ENCODE measurements at regions not wholly inside any gene's neighbourhood (a gene's known extent, or its start where the extent isn't known, plus 50 kb on each side); places are given as distances from the start of the nearest gene placed in this dataset.

DNA sequence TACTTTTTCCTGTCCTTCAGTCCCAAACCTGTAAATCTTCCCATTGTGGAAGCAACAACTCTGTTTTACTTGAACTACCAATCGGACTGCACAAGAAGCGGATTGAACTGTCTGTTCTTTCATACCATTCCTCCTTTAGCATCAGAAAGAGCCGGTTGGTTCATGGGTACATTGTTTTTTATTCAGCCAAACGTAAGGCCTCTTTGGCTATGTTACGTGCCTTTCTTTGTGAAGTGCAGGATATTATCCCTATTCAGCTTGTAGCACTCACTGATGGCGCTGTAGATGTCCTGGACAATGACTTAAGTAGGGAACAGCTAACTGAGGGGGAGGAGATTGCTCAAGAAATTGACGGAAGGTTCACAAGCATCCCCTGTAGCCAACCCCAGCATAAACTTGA, 60.3 kb downstream of the ARHGAP35 start:
- intact Hi-C loops (cut with micrococcal nuclease): no loop called here

More for the DNA sequence above, 60.3 kb downstream of the ARHGAP35 start:
- H3K9me1 ChIP-seq (replicated peaks; ENCODE audit: control insufficient read depth, extremely low read depth, insufficient read depth, low read length): no peaks in the 10 kb centered on the region
- no peak overlapping the region for H3K4me2 ChIP-seq (ENCODE audit: insufficient read depth, low read length)
- H4K20me1 ChIP-seq (replicated peaks; ENCODE audit: control insufficient read depth, extremely low read depth, insufficient read depth, low read length): no peaks in the 10 kb centered on the region
- no peaks in the 10 kb centered on the region for H3K27me3 ChIP-seq (ENCODE audit: control insufficient read depth in 2 of 2, insufficient read depth in 2 of 2, low read length in 2 of 2)
- POLR2A ChIA-PET: no interaction called here
- peaks cover 20% of the 10 kb centered on the region for H3K4me1 ChIP-seq (ENCODE audit: control insufficient read depth, extremely low read depth, insufficient read depth, low read length)
- peaks cover 49% of the 10 kb centered on the region for H3K79me2 ChIP-seq (ENCODE audit: control insufficient read depth, insufficient read depth, low read length)
- no peak overlapping the region for H2AFZ ChIP-seq (ENCODE audit: low read depth, low read length)
- FAIRE-seq (no peak), DNase-seq (ENCODE audit: low read depth, low spot score) (no peak)
- H3K9ac ChIP-seq (replicated peaks; ENCODE audit: extremely low read depth, insufficient read depth, low read length): no peak overlapping the region
- H3K36me3 ChIP-seq (ENCODE audit: control insufficient read depth in 2 of 2, extremely low read depth in 1 of 2, insufficient read depth in 2 of 2, low read length in 2 of 2): peaks cover 7 to 12% of the 10 kb centered on the region in 2 experiments
- H3K9me3 ChIP-seq (replicated peaks; ENCODE audit: control insufficient read depth, insufficient read depth, low read length): no peaks in the 10 kb centered on the region
- dilution Hi-C loops (cut with MboI; ENCODE audit: extremely low pct_ligation_motif_present, low sequenced_read_pairs): no loop called here
- TSS peak; percentile 14 for BruUV-seq (replicated peaks)
- no peak overlapping the region for H3K4me3 ChIP-seq (replicated peaks in 1 of 3; ENCODE audit: insufficient read depth in 1 of 3, low read depth in 1 of 3, low read length in 3 of 3)
- CTCF ChIA-PET: no interaction called here
- TF ChIP-seq, protein P1, sequence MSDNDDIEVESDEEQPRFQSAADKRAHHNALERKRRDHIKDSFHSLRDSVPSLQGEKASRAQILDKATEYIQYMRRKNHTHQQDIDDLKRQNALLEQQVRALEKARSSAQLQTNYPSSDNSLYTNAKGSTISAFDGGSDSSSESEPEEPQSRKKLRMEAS (IDR thresholded peaks at IDR 0.05; ENCODE audit: insufficient read depth, insufficient read length): no peak
- TF ChIP-seq POLR2AphosphoS5 (IDR thresholded peaks at IDR 0.05; ENCODE audit: insufficient read depth, low read depth, low read length) (no peak), POLR2A (IDR thresholded peaks at IDR 0.05; ENCODE audit: low read depth, low read length) (no peak), FOS (IDR thresholded peaks at IDR 0.05; ENCODE audit: borderline replicate concordance, insufficient read depth, low read length) (no peak), MYC (IDR thresholded peaks at IDR 0.05; ENCODE audit: low read depth, low read length) (no peak), EZH2 (IDR thresholded peaks at IDR 0.05; ENCODE audit: borderline replicate concordance, low read depth, low read length, severe bottlenecking) (no peak), GATA2 (IDR thresholded peaks at IDR 0.05; ENCODE audit: insufficient read depth, insufficient read length, low read depth, low read length) (no peak), JUN (IDR thresholded peaks at IDR 0.05; ENCODE audit: borderline replicate concordance, insufficient read depth, insufficient read length, low read depth) (no peak)
- TF ChIP-seq, protein P2, sequence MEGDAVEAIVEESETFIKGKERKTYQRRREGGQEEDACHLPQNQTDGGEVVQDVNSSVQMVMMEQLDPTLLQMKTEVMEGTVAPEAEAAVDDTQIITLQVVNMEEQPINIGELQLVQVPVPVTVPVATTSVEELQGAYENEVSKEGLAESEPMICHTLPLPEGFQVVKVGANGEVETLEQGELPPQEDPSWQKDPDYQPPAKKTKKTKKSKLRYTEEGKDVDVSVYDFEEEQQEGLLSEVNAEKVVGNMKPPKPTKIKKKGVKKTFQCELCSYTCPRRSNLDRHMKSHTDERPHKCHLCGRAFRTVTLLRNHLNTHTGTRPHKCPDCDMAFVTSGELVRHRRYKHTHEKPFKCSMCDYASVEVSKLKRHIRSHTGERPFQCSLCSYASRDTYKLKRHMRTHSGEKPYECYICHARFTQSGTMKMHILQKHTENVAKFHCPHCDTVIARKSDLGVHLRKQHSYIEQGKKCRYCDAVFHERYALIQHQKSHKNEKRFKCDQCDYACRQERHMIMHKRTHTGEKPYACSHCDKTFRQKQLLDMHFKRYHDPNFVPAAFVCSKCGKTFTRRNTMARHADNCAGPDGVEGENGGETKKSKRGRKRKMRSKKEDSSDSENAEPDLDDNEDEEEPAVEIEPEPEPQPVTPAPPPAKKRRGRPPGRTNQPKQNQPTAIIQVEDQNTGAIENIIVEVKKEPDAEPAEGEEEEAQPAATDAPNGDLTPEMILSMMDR (IDR thresholded peaks at IDR 0.05; ENCODE audit: extremely low read depth in 1 of 2, insufficient read depth in 1 of 2, low read depth in 1 of 2, low read length in 2 of 2): no peak
- H3K27ac ChIP-seq (ENCODE audit: insufficient read depth, low read depth, low read length): no peak overlapping the region
